ENCODE measurements at regions not wholly inside any gene's neighbourhood (a gene's known extent, or its start where the extent isn't known, plus 50 kb on each side); places are given as distances from the start of the nearest gene placed in this dataset.

GRCh38 chr9:14524873-14525515 is 168.2 kb downstream of the ZDHHC21 start (continued):
- TF ChIP-seq, protein P1, sequence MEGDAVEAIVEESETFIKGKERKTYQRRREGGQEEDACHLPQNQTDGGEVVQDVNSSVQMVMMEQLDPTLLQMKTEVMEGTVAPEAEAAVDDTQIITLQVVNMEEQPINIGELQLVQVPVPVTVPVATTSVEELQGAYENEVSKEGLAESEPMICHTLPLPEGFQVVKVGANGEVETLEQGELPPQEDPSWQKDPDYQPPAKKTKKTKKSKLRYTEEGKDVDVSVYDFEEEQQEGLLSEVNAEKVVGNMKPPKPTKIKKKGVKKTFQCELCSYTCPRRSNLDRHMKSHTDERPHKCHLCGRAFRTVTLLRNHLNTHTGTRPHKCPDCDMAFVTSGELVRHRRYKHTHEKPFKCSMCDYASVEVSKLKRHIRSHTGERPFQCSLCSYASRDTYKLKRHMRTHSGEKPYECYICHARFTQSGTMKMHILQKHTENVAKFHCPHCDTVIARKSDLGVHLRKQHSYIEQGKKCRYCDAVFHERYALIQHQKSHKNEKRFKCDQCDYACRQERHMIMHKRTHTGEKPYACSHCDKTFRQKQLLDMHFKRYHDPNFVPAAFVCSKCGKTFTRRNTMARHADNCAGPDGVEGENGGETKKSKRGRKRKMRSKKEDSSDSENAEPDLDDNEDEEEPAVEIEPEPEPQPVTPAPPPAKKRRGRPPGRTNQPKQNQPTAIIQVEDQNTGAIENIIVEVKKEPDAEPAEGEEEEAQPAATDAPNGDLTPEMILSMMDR (conservative IDR thresholded peaks at IDR 0.05; ENCODE audit: low read depth in 2 of 2) = no peak
- TF ChIP-seq ZNF114 (CRISPR knock-in tag; IDR thresholded peaks at IDR 0.05) = no peak
- TF ChIP-seq JUNB (IDR thresholded peaks at IDR 0.05; ENCODE audit: unreplicated experiment) = no peak
- TF ChIP-seq POLR2AphosphoS5 (IDR thresholded peaks at IDR 0.05; ENCODE audit: low read depth) = no peak
- no peak for TF ChIP-seq ZNF462 (CRISPR knock-in tag; IDR thresholded peaks at IDR 0.05)

DNA sequence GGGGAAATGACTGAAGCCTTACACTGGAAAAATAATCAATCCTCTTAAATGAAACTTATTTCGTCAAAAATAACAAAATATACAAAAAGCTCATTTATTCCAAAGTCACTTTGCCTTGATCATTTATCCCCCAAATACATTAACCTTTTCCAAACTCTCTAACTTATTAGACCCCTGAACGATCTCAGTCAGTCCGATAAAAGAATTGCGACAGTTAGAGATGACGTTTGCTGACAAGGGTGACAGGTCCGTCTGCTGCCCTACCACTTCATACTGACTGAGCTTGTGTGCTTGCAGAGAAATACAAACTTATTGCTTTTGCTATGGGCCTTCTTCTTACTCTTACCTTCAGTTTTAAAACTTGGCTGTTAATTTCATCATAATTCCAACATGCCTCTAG is 169.7 kb downstream of the ZDHHC21 start:
- Histone ChIP-seq H3K27ac (ENCODE audit: low read depth) (no peak overlapping the region), H4K20me1 (replicated peaks; ENCODE audit: insufficient read depth) (no peaks in the 10 kb centered on the region), H3K4me3 (no peak overlapping the region), H3K27me3 (ENCODE audit: insufficient read depth) (no peaks in the 10 kb centered on the region), H3K4me2 (no peak overlapping the region), H3K36me3 (ENCODE audit: insufficient read depth) (no peaks in the 10 kb centered on the region), H3K79me2 (replicated peaks; ENCODE audit: insufficient read depth) (no peaks in the 10 kb centered on the region), H3K4me1 (ENCODE audit: insufficient read depth) (no peaks in the 10 kb centered on the region), H3K9me2 (ENCODE audit: insufficient read depth) (no peaks in the 10 kb centered on the region; the same call in 1 of the 2 replicates), H3F3A (replicated peaks; ENCODE audit: low read depth) (no peaks in the 10 kb centered on the region), H2AFZ (no peak overlapping the region)
- peaks cover 4% of the 10 kb centered on the region; the same call in 2 of the 3 replicates for H3K4me1 Mint-ChIP-seq
- no peaks in the 10 kb centered on the region for H3K36me3 Mint-ChIP-seq (ENCODE audit: low read depth)
- DNase-seq (ENCODE audit: low spot score) (no peak), ATAC-seq (no peak)
- no peaks in the 10 kb centered on the region for H3K9me3 Mint-ChIP-seq
- no peak overlapping the region for H3K4me3 Mint-ChIP-seq
- no peak overlapping the region for H3K27ac Mint-ChIP-seq
- peaks cover 2% of the 10 kb centered on the region for H3K27me3 Mint-ChIP-seq (ENCODE audit: insufficient read depth, low read depth, poor library complexity)
- TF ChIP-seq EZH2phosphoT487 (IDR thresholded peaks at IDR 0.05; ENCODE audit: unreplicated experiment) = no peak
- TF ChIP-seq POLR2AphosphoS5 (IDR thresholded peaks at IDR 0.05; ENCODE audit: low read depth) = no peak
- TF ChIP-seq ZNF331 (CRISPR knock-in tag; IDR thresholded peaks at IDR 0.05; ENCODE audit: low read depth) = no peak
- no peak for TF ChIP-seq NANOG (IDR thresholded peaks at IDR 0.05; ENCODE audit: borderline replicate concordance)
- no peak for TF ChIP-seq ZNF462 (CRISPR knock-in tag; IDR thresholded peaks at IDR 0.05)
